Neural crest cell (in vitro differentiated cells): ENCODE measurements at regions not wholly inside any gene's neighbourhood (a gene's known extent, or its start where the extent isn't known, plus 50 kb on each side); places are given as distances from the start of the nearest gene placed in this dataset.

Experiments used
- DNase-seq: peaks from one replicate; pipeline ENCODE4 v3.0.0; 2021; ENCODE audit warnings: low read depth, mixed read lengths, low spot score
- H3K27ac Mint-ChIP-seq: one replicate; pipeline ENCODE4 v1.8.0; 2021; ENCODE audit warnings: mild to moderate bottlenecking, mixed read lengths; ENCODE audit not compliant: unreplicated experiment
- H3K27me3 Mint-ChIP-seq: 2 replicates; pipeline ENCODE4 v1.8.0; 2021; ENCODE audit warnings: low read depth, mild to moderate bottlenecking, mixed read lengths
- H3K36me3 Mint-ChIP-seq: 2 replicates; pipeline ENCODE4 v1.8.0; 2021; ENCODE audit warnings: low read depth, mild to moderate bottlenecking, mixed read lengths
- H3K4me1 Mint-ChIP-seq: 2 replicates; pipeline ENCODE4 v1.8.0; 2021; ENCODE audit warnings: mixed read lengths
- H3K4me3 Mint-ChIP-seq: one replicate; pipeline ENCODE4 v1.8.0; 2021; ENCODE audit warnings: mild to moderate bottlenecking, mixed read lengths
- H3K9me3 Mint-ChIP-seq: 2 replicates; pipeline ENCODE4 v1.8.0; 2021; ENCODE audit warnings: mixed read lengths
- TF ChIP-seq, protein P1 (sequence below): fragments of 200-600 bp; sonication (generic); conservative IDR thresholded peaks from 2 replicates; pipeline ENCODE4 v1.5.0; 2021; ENCODE audit warnings: antibody characterized with exemption, mild to moderate bottlenecking

DNA sequence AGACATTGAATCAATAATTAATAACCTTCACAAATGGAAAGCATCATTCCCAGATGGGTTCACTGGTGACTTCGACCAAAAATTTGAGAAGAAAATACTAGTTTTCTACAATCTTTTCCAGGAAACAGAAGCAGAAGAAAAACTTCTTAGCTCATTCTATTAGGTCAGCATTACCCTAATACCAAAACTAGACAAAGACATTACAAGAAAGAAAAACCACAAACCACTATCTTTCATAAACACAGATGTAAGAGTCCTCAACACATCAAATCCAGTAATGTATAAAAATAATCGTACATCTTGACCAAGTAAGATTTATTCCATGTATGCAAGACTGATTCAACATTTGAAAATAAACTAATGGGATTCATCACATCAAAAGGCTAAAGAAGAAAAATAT lies 64.0 kb upstream of the CDK1 start:
- H3K4me3 Mint-ChIP-seq, result no peak overlapping the region
- H3K27me3 Mint-ChIP-seq, result no peaks in the 10 kb centered on the region
- DNase-seq, result no peak
- TF ChIP-seq, protein P1, sequence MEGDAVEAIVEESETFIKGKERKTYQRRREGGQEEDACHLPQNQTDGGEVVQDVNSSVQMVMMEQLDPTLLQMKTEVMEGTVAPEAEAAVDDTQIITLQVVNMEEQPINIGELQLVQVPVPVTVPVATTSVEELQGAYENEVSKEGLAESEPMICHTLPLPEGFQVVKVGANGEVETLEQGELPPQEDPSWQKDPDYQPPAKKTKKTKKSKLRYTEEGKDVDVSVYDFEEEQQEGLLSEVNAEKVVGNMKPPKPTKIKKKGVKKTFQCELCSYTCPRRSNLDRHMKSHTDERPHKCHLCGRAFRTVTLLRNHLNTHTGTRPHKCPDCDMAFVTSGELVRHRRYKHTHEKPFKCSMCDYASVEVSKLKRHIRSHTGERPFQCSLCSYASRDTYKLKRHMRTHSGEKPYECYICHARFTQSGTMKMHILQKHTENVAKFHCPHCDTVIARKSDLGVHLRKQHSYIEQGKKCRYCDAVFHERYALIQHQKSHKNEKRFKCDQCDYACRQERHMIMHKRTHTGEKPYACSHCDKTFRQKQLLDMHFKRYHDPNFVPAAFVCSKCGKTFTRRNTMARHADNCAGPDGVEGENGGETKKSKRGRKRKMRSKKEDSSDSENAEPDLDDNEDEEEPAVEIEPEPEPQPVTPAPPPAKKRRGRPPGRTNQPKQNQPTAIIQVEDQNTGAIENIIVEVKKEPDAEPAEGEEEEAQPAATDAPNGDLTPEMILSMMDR, result no peak
- H3K27ac Mint-ChIP-seq, result no peak overlapping the region
- no peaks in the 10 kb centered on the region for H3K4me1 Mint-ChIP-seq
- no peaks in the 10 kb centered on the region for H3K36me3 Mint-ChIP-seq
- H3K9me3 Mint-ChIP-seq, result no peaks in the 10 kb centered on the region

DNA sequence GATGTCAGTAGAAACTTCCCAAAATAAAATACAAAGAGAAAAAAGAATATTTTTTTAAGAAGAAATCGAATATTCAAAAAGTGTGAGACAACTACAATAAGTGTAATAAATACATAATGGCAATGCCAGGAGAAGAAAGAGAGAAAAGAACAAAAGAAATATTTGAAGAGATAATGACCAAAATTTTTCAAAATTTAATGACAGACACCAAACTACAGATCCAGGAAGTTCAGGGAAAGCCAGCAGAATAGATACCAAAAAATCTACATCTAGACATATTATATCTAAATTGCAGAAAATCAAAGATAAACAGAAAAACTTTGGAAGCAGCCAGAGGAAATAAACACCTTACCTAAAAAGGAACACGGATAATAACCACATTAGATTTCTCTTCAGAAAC lies 66.8 kb upstream of the CDK1 start:
- Mint-ChIP-seq H3K4me3 (no peak overlapping the region), H3K4me1 (no peaks in the 10 kb centered on the region), H3K27ac (no peak overlapping the region), H3K9me3 (peaks cover 8% of the 10 kb centered on the region), H3K27me3 (no peaks in the 10 kb centered on the region), H3K36me3 (peaks cover 1% of the 10 kb centered on the region)
- TF ChIP-seq, protein P1, result no peak
- no peak for DNase-seq

GRCh38 chr10:60710041-60710440 lies 68.2 kb upstream of the CDK1 start:
- Mint-ChIP-seq H3K36me3 (peaks cover 7% of the 10 kb centered on the region), H3K27me3 (no peaks in the 10 kb centered on the region), H3K4me1 (peaks cover 5% of the 10 kb centered on the region), H3K9me3 (peaks cover 11% of the 10 kb centered on the region), H3K27ac (no peak overlapping the region), H3K4me3 (no peak overlapping the region)
- no peak for DNase-seq
- TF ChIP-seq, protein P1, result no peak

- Mint-ChIP-seq H3K4me3 (no peak overlapping the region), H3K4me1 (peaks cover 19% of the 10 kb centered on the region), H3K36me3 (peaks cover 9% of the 10 kb centered on the region), H3K9me3 (peaks cover 11% of the 10 kb centered on the region), H3K27ac (no peak overlapping the region), H3K27me3 (no peaks in the 10 kb centered on the region)
- TF ChIP-seq, protein P1, result no peak
- no peak for DNase-seq
These were observed 69.6 kb upstream of the CDK1 start for GRCh38 chr10:60708666-60709065.

GRCh38 chr10:60707841-60708240 lies 70.4 kb upstream of the CDK1 start:
- H3K4me3 Mint-ChIP-seq, result no peak overlapping the region
- H3K27ac Mint-ChIP-seq, result no peak overlapping the region
- DNase-seq, result no peak
- peaks cover 11% of the 10 kb centered on the region for H3K9me3 Mint-ChIP-seq
- peaks cover 10% of the 10 kb centered on the region for H3K36me3 Mint-ChIP-seq
- TF ChIP-seq, protein P1, result no peak
- H3K4me1 Mint-ChIP-seq, result peaks cover 25% of the 10 kb centered on the region
- H3K27me3 Mint-ChIP-seq, result no peaks in the 10 kb centered on the region

GRCh38 chr10:60706146-60706545 lies 72.1 kb upstream of the CDK1 start:
- peaks cover 17% of the 10 kb centered on the region for H3K36me3 Mint-ChIP-seq
- peaks cover 31% of the 10 kb centered on the region for H3K4me1 Mint-ChIP-seq
- H3K27ac Mint-ChIP-seq, result no peak overlapping the region
- no peak for DNase-seq
- H3K9me3 Mint-ChIP-seq, result peaks cover 11% of the 10 kb centered on the region
- H3K4me3 Mint-ChIP-seq, result no peak overlapping the region
- no peaks in the 10 kb centered on the region for H3K27me3 Mint-ChIP-seq
- TF ChIP-seq, protein P1, result no peak
